Right cardiac atrium (tissue), 5 donors: ENCODE measurements at regions not wholly inside any gene's neighbourhood (a gene's known extent, or its start where the extent isn't known, plus 50 kb on each side); places are given as distances from the start of the nearest gene placed in this dataset.

Source experiments
- ATAC-seq, 2 donors: fragments of 200-7000 bp; cut with Tn5 transposase; one replicate each; pipeline versions ENCODE4 v1.8.0 to v1.9.1; 2020; ENCODE audit warnings: moderate library complexity in 2 of 2, mild to moderate bottlenecking in 1 of 2
- DNase-seq, 3 donors: peaks; one replicate each; pipeline ENCODE4 v3.0.0-alpha.2; 2020
- H3K27ac ChIP-seq: one replicate; pipeline ENCODE4 v1.5.1; 2013; ENCODE audit warnings: mild to moderate bottlenecking, low read length, control low read depth, moderate library complexity
- H3K27me3 ChIP-seq: one replicate; pipeline ENCODE4 v1.6.1; 2013; ENCODE audit not compliant: control insufficient read depth, insufficient read depth
- H3K4me1 ChIP-seq: one replicate; pipeline ENCODE4 v1.6.1; 2013; ENCODE audit warnings: low read length; ENCODE audit not compliant: control insufficient read depth, insufficient read depth
- H3K4me3 ChIP-seq: one replicate; pipeline ENCODE4 v1.5.1; 2013; ENCODE audit warnings: low read length, control low read depth
- H3K9me3 ChIP-seq: one replicate; pipeline ENCODE4 v1.6.1; 2013; ENCODE audit warnings: low read length; ENCODE audit not compliant: control insufficient read depth
- WGBS: extraction: QIAGEN DNeasy Blood & Tissue Kit; methylation state at CpG from one replicate; pipeline ENCODE4 v1.1.7; 2013; 5-methylcytosine and 5-hydroxymethylcytosine counted together
- intact Hi-C, 4 donors: fragments of 100-400 bp; cut with DNase I; formaldehyde crosslinking; loops; one replicate each; pipeline versions ENCODE4 v1.11.0 to v1.14.0; 2022 to 2023
- donor health status: healthy with polysubstance abuse.
- donor health status: DM: no; HTN: yes; CAD: no.
- donor health status: DM: no; HTN: no; CAD: no.
- donor health status: DM: no; HTN: yes; CAD: no; lungs with severe emphysema.
- donor health status: DM: yes; HTN: yes; CAD: no.

DNA sequence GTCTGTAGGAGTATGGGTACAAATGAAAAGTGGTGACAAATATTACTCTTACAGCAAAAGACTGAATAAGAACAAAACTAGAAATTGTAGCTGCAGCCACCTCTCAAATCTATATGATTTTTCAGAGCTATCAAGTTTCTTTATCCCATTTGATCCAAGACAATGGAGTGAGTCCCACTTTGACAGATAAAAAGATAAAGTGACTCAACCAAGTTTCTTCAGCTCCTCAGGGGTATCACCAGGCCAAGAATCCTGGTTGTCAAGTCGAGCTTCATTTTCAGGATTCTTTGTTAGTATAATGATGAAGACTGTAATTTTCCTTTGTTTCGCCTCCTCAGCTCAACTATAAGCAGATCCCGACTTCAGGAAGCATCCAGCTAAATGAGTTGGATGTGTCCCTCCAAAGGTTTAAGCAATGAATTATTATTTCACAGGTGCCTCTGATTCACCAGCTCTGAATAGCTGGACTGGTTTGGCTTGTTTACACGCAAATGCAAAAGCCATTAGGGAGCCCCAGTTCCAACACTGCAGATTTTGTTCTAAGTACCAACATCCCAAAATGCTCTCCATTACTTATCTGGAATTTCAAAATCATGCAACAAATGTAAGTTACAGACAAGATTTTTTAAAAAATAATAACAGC is 238.9 kb downstream of the MAFB start:
- Histone ChIP-seq H3K27ac (no peak overlapping the region), H3K9me3 (no peaks in the 10 kb centered on the region), H3K27me3 (no peaks in the 10 kb centered on the region), H3K4me1 (peaks cover 2% of the 10 kb centered on the region), H3K4me3 (no peak overlapping the region)
- no peak for ATAC-seq
- WGBS, result 76% methylated on average over 4 of the region's 4 CpGs
- DNase-seq, result no peak
- intact Hi-C loops, result no loop called here

DNA sequence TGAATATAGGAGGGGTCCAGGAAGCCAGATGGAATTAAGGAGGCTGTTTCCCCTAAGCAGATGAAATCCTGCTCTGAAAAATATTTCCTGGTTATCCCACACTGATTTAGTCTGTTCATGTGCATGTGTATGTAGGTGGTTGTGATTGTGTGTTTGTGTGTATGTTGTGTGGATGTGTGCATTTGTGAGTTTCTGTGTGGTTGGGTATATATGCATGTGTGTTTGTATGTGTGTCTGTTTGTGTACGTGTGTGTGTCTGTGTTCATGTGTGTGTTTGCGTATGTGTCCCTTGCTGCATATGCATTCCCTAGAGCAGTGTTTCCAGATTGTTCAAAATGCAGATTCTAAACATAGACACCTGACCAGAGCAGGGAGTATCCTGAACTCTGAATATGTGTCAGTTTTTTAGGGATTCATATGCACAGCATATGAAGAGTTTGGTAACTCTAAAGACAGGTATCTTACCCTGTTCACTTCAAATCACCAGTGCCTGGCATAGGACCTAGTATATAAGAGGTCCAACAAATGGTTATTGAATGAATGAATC is 239.8 kb downstream of the MAFB start:
- intact Hi-C loops, result no loop called here

DNA sequence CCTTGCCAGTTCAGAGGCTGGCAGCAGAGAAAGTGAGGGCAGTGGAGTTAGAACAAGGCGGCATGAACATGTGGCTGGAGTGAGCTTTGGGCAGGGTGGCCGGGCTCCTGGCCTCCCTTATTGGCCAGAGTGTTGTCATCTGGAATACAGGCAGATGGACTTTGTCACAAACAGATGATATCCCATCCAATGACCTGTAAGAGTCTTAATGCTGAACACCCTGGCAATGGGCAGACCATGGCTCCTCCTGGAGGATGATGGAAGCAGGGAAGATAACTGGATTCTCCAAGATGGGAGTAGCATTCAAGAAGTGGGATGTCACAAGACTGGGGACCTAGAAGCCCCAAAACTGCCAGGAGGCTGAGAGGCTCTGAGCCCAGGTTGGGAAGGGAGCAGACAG is 242.1 kb downstream of the MAFB start:
- DNase-seq (no peak), ATAC-seq (no peak)
- intact Hi-C loops, result no loop called here
- H3K9me3 ChIP-seq, result no peaks in the 10 kb centered on the region
- peaks cover 2% of the 10 kb centered on the region for H3K4me1 ChIP-seq
- H3K4me3 ChIP-seq, result no peak overlapping the region
- no peak overlapping the region for H3K27ac ChIP-seq
- WGBS, result 62% methylated on average over 2 of the region's 2 CpGs
- no peaks in the 10 kb centered on the region for H3K27me3 ChIP-seq

More for the DNA sequence above, 239.8 kb downstream of the MAFB start:
- ATAC-seq (no peak), DNase-seq (no peak)
- Histone ChIP-seq H3K4me3 (no peak overlapping the region), H3K9me3 (no peaks in the 10 kb centered on the region), H3K27me3 (no peaks in the 10 kb centered on the region), H3K4me1 (peaks cover 2% of the 10 kb centered on the region), H3K27ac (no peak overlapping the region)
- WGBS, result 86% methylated on average over 2 of the region's 2 CpGs

DNA sequence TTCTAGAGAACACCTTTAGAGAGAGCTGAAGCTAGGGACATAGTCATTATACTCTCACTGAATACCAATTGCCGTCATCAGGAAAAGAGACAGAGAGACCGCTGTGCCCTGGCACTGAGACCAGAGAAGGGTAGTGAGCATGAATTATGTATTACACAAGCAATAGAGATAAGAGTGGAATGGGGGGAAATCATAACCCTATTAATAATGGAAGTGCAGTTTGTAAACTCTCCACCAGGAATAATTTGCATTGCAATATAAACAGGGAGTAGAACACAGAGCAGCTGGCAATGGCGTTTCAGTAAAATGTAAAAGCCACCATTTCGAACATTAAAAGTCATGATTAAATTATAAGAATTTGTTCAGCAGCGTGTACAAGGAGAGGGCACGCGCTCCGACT is 244.5 kb downstream of the MAFB start:
- no peaks in the 10 kb centered on the region for H3K9me3 ChIP-seq
- H3K27me3 ChIP-seq, result no peaks in the 10 kb centered on the region
- peaks cover 2% of the 10 kb centered on the region for H3K4me1 ChIP-seq
- no peak overlapping the region for H3K4me3 ChIP-seq
- H3K27ac ChIP-seq, result no peak overlapping the region
- ATAC-seq (no peak), DNase-seq (no peak)
- intact Hi-C loops, result no loop called here
- 93% methylated on average over 8 of the region's 8 CpGs for WGBS

DNA sequence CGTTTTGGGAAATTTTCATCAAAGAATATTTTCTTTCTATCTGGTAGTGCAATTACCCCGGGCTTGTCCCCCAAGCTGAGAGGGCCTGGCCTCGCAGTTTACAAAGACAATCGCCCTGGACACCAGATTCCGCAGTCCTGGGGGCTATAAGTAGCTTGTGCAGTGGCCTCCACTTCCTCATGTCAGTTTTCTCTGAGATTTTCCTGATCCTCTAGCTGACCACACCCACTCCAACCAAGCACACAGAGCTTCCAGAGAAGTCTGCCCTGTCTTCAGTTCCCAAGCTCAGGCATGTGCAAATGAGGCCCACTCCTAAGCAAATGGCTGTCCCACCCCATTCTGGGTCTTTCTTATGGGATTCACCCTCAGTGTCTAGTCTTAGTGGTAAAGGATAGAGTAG is 245.3 kb downstream of the MAFB start:
- Histone ChIP-seq H3K4me3 (no peak overlapping the region), H3K27me3 (no peaks in the 10 kb centered on the region), H3K9me3 (no peaks in the 10 kb centered on the region), H3K4me1 (peaks cover 2% of the 10 kb centered on the region), H3K27ac (no peak overlapping the region)
- WGBS, result 54% methylated on average over 5 of the region's 5 CpGs
- no peak for ATAC-seq
- intact Hi-C loops, result no loop called here
- DNase-seq, result no peak

DNA sequence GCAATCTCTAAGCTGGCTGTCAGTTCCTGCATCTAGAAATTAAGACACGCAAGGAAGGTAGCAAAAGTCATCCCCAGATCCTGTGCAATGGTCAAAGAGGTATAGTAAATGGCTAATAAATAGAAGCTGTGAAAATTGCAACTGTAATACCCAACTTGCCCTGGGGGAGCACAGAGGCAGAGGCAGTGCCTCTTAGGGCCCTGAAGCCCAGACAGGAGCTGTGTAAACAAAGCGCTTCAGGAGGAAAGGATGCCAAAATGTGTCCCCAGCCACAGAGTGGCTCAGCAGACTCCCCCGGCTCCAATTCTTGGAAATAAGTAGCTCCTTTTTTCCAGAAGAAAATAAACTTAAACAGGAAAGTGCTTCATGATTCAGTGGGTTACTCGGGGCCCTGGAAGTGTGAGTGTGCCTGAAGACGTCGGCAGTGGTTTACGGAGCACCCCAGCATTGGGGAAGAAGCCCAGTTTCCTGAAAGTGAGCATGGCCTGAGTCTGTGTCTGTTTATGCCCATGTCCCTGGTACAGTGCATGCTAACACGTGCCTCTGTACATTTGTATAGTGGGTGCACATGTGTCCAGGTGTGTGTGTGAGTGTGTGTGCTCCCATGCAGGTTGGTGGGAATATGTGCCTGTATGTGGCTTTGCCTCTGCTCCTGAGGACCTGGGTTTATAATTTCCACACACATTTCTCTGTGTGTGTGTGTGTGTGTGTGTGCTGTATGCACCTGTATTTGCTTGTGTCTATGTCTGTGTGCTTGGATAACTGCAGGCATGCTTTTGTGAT is 246.7 kb downstream of the MAFB start:
- H3K4me3 ChIP-seq, result no peak overlapping the region
- no peak overlapping the region for H3K27ac ChIP-seq
- intact Hi-C loops, result no loop called here
- WGBS, result 49% methylated on average over 8 of the region's 8 CpGs
- no peaks in the 10 kb centered on the region for H3K9me3 ChIP-seq
- no peaks in the 10 kb centered on the region for H3K27me3 ChIP-seq
- DNase-seq, result no peak
- ATAC-seq, result peak; percentile 53 to 64
- peaks cover 2% of the 10 kb centered on the region for H3K4me1 ChIP-seq

DNA sequence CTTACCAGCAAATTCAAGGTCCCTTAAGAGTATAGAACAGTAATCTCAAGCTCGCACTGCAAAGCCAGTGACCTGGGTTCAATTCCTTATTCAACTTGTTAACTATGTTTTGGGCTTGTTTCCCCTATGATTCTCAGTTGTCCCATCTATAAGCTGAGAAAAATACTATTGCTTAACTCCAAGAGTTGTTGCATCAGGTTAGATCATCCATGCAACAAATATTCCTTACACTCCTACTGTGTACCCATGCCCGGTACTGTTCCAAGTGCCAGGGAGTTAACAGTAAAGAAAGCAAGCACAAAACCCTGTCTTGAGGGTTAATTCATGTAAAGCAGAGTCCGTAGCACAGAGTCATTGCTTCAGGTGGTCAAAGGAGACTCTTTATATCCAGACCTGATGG is 247.3 kb downstream of the MAFB start:
- Histone ChIP-seq H3K4me3 (no peak overlapping the region), H3K4me1 (peaks cover 2% of the 10 kb centered on the region), H3K9me3 (no peaks in the 10 kb centered on the region), H3K27me3 (no peaks in the 10 kb centered on the region), H3K27ac (no peak overlapping the region)
- no peak for ATAC-seq
- no peak for DNase-seq
- 87% methylated on average over 3 of the region's 3 CpGs for WGBS
- intact Hi-C loops, result no loop called here

DNA sequence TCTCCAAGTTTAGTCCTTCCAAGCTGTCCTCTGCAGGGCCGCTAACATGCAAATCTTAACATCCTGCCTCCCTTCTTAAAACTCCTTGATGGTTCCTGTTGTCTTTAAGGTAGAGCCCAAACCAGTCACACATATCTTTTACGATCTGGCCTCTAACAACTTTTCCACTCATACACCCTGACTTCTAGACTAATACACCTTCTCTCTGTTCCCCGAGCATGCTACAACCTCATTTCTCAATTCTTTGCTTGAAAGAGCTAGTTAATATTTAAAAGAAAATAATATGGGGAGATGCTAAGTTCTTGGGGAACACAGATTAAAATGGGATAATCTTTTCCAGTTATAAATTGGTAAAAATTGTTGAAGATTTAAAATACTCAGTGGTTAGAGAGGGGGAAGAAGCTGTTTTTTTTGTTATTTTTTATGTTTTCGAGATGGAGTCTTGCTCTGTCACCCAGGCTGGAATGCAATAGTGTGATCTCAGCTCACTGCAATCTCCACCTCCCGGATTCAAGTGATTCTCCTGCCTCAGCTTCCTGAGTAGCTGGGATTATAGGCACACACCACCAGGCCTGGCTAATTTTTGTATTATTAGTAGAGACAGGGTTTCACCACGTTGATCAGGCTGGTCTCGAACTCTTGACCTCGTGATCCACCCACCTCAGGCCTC is 250.7 kb downstream of the MAFB start:
- Histone ChIP-seq H3K4me1 (no peaks in the 10 kb centered on the region), H3K27me3 (no peaks in the 10 kb centered on the region), H3K9me3 (no peaks in the 10 kb centered on the region), H3K4me3 (no peak overlapping the region), H3K27ac (no peak overlapping the region)
- intact Hi-C loops, result no loop called here
- ATAC-seq, result no peak
- WGBS, result 77% methylated on average over 8 of the region's 8 CpGs
- DNase-seq, result no peak

DNA sequence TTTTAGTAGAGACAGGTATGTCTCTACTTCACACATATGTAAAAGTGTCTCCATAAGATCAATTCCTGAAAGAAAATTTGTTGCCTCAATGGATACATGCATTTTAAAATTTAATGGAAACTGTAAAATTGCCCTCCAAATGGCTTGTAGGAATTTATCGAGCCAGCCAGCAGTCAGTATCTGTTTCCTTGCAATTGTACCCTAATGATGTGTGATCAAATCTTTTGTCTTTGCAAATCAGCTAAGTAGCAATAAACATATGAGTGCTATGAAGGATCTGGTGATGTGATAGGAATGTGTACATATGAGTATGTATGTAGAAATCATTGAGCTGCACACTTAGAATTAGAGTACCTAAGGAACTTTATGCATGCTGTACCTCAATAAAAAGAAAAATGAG is 253.0 kb downstream of the MAFB start:
- no peak for ATAC-seq
- no peak for DNase-seq
- intact Hi-C loops, result no loop called here
- no peaks in the 10 kb centered on the region for H3K4me1 ChIP-seq
- H3K4me3 ChIP-seq, result no peak overlapping the region
- no peak overlapping the region for H3K27ac ChIP-seq
- no peaks in the 10 kb centered on the region for H3K9me3 ChIP-seq
- whole genome bisulfite sequencing, result 92% methylated on average over 1 of the region's 1 CpG
- no peaks in the 10 kb centered on the region for H3K27me3 ChIP-seq

DNA sequence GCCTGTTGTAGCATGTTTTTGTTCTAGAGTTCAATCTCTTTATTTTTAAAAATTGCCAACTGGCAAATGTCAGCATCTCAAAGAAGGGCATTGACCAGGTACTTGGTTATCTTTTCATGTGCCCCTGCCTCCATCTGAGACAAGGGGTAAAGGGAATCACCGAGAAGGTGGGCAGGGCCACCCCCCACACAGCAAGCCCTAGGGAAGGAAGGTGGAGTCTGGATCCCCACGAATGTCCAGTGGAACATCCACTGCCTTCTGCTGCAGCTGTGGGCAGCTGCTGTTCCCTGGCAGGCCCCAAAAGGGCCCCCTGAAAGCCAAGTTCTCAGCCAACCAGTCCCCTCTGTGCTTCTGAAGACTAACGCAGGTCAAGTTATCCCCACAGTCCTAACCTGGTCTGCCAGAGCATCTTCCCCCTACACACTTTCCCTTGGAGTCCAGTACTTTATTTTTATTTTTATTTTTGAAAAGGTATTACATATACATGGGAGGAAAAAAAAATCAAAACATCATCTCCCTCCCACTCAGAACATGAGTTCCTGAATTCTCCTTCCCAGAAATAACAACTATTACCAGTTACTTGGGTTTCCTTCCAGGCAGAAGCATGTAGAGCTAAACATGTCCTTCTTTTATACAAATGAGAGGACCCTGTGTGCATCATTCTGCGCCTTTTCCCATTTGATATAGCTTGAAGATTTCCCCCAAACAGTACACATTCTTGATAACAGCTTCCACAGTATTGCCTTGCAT is 253.7 kb downstream of the MAFB start:
- intact Hi-C loops, result no loop called here
- DNase-seq, result no peak
- no peak overlapping the region for H3K27ac ChIP-seq
- H3K9me3 ChIP-seq, result no peaks in the 10 kb centered on the region
- H3K4me3 ChIP-seq, result no peak overlapping the region
- ATAC-seq, result no peak
- H3K4me1 ChIP-seq, result no peaks in the 10 kb centered on the region
- WGBS, result 72% methylated on average over 4 of the region's 4 CpGs
- no peaks in the 10 kb centered on the region for H3K27me3 ChIP-seq

DNA sequence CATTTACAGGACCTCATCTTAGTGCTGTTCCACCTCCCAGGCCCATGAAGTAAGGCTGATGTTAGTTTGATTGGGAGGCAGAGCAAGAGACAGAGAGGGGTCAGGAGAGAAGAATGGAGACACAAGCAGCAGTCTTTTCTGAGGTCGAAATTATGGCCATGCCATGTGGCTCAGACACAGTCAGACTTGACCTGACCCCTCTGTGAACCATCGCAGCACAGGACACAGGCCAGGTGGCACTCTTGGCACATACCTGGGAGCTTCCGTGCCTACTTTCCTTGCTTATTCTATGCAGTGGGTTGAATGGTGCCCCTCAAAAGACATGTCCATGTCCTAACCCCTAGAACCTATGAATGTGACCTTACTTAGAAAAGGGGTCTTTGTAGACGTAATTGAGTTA is 254.9 kb downstream of the MAFB start:
- intact Hi-C loops, result no loop called here
- Histone ChIP-seq H3K27ac (no peak overlapping the region), H3K4me3 (no peak overlapping the region), H3K27me3 (no peaks in the 10 kb centered on the region), H3K4me1 (no peaks in the 10 kb centered on the region), H3K9me3 (no peaks in the 10 kb centered on the region)
- ATAC-seq (no peak), DNase-seq (no peak)
- WGBS, result 85% methylated on average over 4 of the region's 4 CpGs
